ENCODE measurements at regions not wholly inside any gene's neighbourhood (a gene's known extent, or its start where the extent isn't known, plus 50 kb on each side); places are given as distances from the start of the nearest gene placed in this dataset.
"Not testable (repeated sequence)": the region's sequence is repeated elsewhere in the genome, so short reads cannot be mapped to it uniquely, and the experiment has no call there.

GRCh38 chr9:38955837-38956236 lies 235.9 kb upstream of the FAM240B start:
- not testable (repeated sequence) for H3K27ac ChIP-seq (ENCODE audit: low read depth, low read length); H3K56ac ChIP-seq (ENCODE audit: low read length); H3K27me3 ChIP-seq (ENCODE audit: insufficient read depth, low read length, poor library complexity); H3K4me3 ChIP-seq (ENCODE audit: low read length); H3K23ac ChIP-seq (ENCODE audit: low read length); H4K8ac ChIP-seq (ENCODE audit: low read depth, low read length); H3K4ac ChIP-seq (ENCODE audit: low read depth, low read length); H3K79me1 ChIP-seq (ENCODE audit: low read length); H2BK120ac ChIP-seq (ENCODE audit: low read depth, low read length); H4K5ac ChIP-seq (ENCODE audit: low read length); H3K18ac ChIP-seq (ENCODE audit: low read length); H3K79me2 ChIP-seq (ENCODE audit: control insufficient read depth, insufficient read depth, low read length); H2BK5ac ChIP-seq (ENCODE audit: low read length); H3K36me3 ChIP-seq (ENCODE audit: control insufficient read depth, insufficient read depth, low read length); H2BK15ac ChIP-seq (replicated peaks; ENCODE audit: low read depth); H2AK5ac ChIP-seq (ENCODE audit: low read length); H3K9ac ChIP-seq (ENCODE audit: low read length); H3K4me2 ChIP-seq (ENCODE audit: low read length); H3K4me1 ChIP-seq (ENCODE audit: control insufficient read depth, low read depth, low read length)
- peak; percentile 0 for DNase-seq
- WGBS (ENCODE audit: extremely low coverage, insufficient coverage, low lambda C conversion rate): no CpG with 5 or more reads among the region's 4 CpGs

- not testable (repeated sequence) for H3K18ac ChIP-seq (ENCODE audit: low read length); H2BK5ac ChIP-seq (ENCODE audit: low read length); H3K4ac ChIP-seq (ENCODE audit: low read depth, low read length); H4K8ac ChIP-seq (ENCODE audit: low read depth, low read length); DNase-seq; H2BK120ac ChIP-seq (ENCODE audit: low read depth, low read length); H2AK5ac ChIP-seq (ENCODE audit: low read length); H2BK15ac ChIP-seq (replicated peaks; ENCODE audit: low read depth); H3K79me1 ChIP-seq (ENCODE audit: low read length); H3K27me3 ChIP-seq (ENCODE audit: insufficient read depth, low read length, poor library complexity); H3K56ac ChIP-seq (ENCODE audit: low read length); H4K5ac ChIP-seq (ENCODE audit: low read length); H3K27ac ChIP-seq (ENCODE audit: low read depth, low read length); H3K79me2 ChIP-seq (ENCODE audit: control insufficient read depth, insufficient read depth, low read length); H3K4me1 ChIP-seq (ENCODE audit: control insufficient read depth, low read depth, low read length); H3K23ac ChIP-seq (ENCODE audit: low read length); H3K9ac ChIP-seq (ENCODE audit: low read length); H3K36me3 ChIP-seq (ENCODE audit: control insufficient read depth, insufficient read depth, low read length); H3K4me3 ChIP-seq (ENCODE audit: low read length); H3K4me2 ChIP-seq (ENCODE audit: low read length)
- WGBS (ENCODE audit: extremely low coverage, insufficient coverage, low lambda C conversion rate): no CpG with 5 or more reads among the region's 8 CpGs
These were observed 232.9 kb upstream of the FAM240B start for GRCh38 chr9:38952715-38953341.

- H3K27ac ChIP-seq (ENCODE audit: low read depth, low read length); H3K27me3 ChIP-seq (ENCODE audit: insufficient read depth, low read length, poor library complexity); H3K79me2 ChIP-seq (ENCODE audit: control insufficient read depth, insufficient read depth, low read length); H3K23ac ChIP-seq (ENCODE audit: low read length); H3K18ac ChIP-seq (ENCODE audit: low read length); H3K4me1 ChIP-seq (ENCODE audit: control insufficient read depth, low read depth, low read length); H2BK15ac ChIP-seq (replicated peaks; ENCODE audit: low read depth); DNase-seq; H3K4ac ChIP-seq (ENCODE audit: low read depth, low read length); H3K56ac ChIP-seq (ENCODE audit: low read length); H3K79me1 ChIP-seq (ENCODE audit: low read length); H2AK5ac ChIP-seq (ENCODE audit: low read length); H3K36me3 ChIP-seq (ENCODE audit: control insufficient read depth, insufficient read depth, low read length); H4K8ac ChIP-seq (ENCODE audit: low read depth, low read length); H3K9ac ChIP-seq (ENCODE audit: low read length); H2BK5ac ChIP-seq (ENCODE audit: low read length); H4K5ac ChIP-seq (ENCODE audit: low read length); H3K4me2 ChIP-seq (ENCODE audit: low read length); H2BK120ac ChIP-seq (ENCODE audit: low read depth, low read length); H3K4me3 ChIP-seq (ENCODE audit: low read length): not testable (repeated sequence)
- WGBS (ENCODE audit: extremely low coverage, insufficient coverage, low lambda C conversion rate): no CpG with 5 or more reads among the region's 8 CpGs
These were observed 226.1 kb upstream of the FAM240B start for GRCh38 chr9:38945929-38946570.

- H3K9ac ChIP-seq (ENCODE audit: low read length); H3K79me2 ChIP-seq (ENCODE audit: control insufficient read depth, insufficient read depth, low read length); H3K4me2 ChIP-seq (ENCODE audit: low read length); H3K56ac ChIP-seq (ENCODE audit: low read length); H4K5ac ChIP-seq (ENCODE audit: low read length); H3K36me3 ChIP-seq (ENCODE audit: control insufficient read depth, insufficient read depth, low read length); H3K27ac ChIP-seq (ENCODE audit: low read depth, low read length); H3K27me3 ChIP-seq (ENCODE audit: insufficient read depth, low read length, poor library complexity); H3K18ac ChIP-seq (ENCODE audit: low read length); H3K4me1 ChIP-seq (ENCODE audit: control insufficient read depth, low read depth, low read length); H2BK120ac ChIP-seq (ENCODE audit: low read depth, low read length); H3K4ac ChIP-seq (ENCODE audit: low read depth, low read length); H2AK5ac ChIP-seq (ENCODE audit: low read length); DNase-seq; H3K4me3 ChIP-seq (ENCODE audit: low read length); H3K79me1 ChIP-seq (ENCODE audit: low read length); H4K8ac ChIP-seq (ENCODE audit: low read depth, low read length); H3K23ac ChIP-seq (ENCODE audit: low read length); H2BK15ac ChIP-seq (replicated peaks; ENCODE audit: low read depth); H2BK5ac ChIP-seq (ENCODE audit: low read length): not testable (repeated sequence)
- no CpG with 5 or more reads among the region's 4 CpGs for WGBS (ENCODE audit: extremely low coverage, insufficient coverage, low lambda C conversion rate)
These were observed 225.0 kb upstream of the FAM240B start for GRCh38 chr9:38944881-38945449.

- H3K4me1 ChIP-seq (ENCODE audit: control insufficient read depth, low read depth, low read length); H3K27ac ChIP-seq (ENCODE audit: low read depth, low read length); H4K5ac ChIP-seq (ENCODE audit: low read length); H3K27me3 ChIP-seq (ENCODE audit: insufficient read depth, low read length, poor library complexity); H3K4me2 ChIP-seq (ENCODE audit: low read length); H3K79me1 ChIP-seq (ENCODE audit: low read length); H3K56ac ChIP-seq (ENCODE audit: low read length); H2BK120ac ChIP-seq (ENCODE audit: low read depth, low read length); H3K23ac ChIP-seq (ENCODE audit: low read length); H3K4ac ChIP-seq (ENCODE audit: low read depth, low read length); H3K18ac ChIP-seq (ENCODE audit: low read length); H3K4me3 ChIP-seq (ENCODE audit: low read length); H2AK5ac ChIP-seq (ENCODE audit: low read length); DNase-seq; H4K8ac ChIP-seq (ENCODE audit: low read depth, low read length); H3K79me2 ChIP-seq (ENCODE audit: control insufficient read depth, insufficient read depth, low read length); H3K9ac ChIP-seq (ENCODE audit: low read length); H3K36me3 ChIP-seq (ENCODE audit: control insufficient read depth, insufficient read depth, low read length); H2BK5ac ChIP-seq (ENCODE audit: low read length); H2BK15ac ChIP-seq (replicated peaks; ENCODE audit: low read depth): not testable (repeated sequence)
- no CpG with 5 or more reads among the region's 9 CpGs for WGBS (ENCODE audit: extremely low coverage, insufficient coverage, low lambda C conversion rate)
These were observed 220.6 kb upstream of the FAM240B start for GRCh38 chr9:38940501-38940900.

Data from mesendoderm (in vitro differentiated cells).